ENCODE measurements at regions not wholly inside any gene's neighbourhood (a gene's known extent, or its start where the extent isn't known, plus 50 kb on each side); places are given as distances from the start of the nearest gene placed in this dataset.

DNA sequence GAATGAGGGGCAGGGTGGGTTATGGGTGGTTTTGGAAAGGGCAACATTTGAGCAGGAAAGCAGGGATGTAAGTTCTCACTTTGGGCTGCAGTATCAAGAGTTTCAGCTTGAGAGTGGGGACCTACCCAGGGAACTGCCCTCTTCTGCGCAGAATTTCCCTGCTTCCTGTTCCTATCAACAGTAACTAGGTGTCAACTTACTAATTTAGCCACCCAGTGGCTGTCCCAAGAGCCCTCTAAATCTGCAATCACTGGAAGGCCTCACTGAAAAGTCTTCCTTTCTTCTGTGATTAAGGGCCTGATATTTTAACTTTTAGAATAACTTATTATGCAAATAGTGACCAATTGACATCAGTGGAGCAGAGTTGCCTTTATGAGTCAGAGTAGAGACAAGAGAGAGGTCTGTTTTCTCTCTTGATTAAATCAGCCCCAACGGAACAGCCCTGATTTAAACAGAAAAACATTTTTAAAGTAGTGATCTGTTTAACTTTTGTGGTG is 118.2 kb upstream of the RIPOR2 start:
- Histone ChIP-seq H3K4me1 (ENCODE audit: insufficient read depth) (peaks cover 6% of the 10 kb centered on the region), H3K9me3 (ENCODE audit: low read depth) (no peaks in the 10 kb centered on the region), H3K36me3 (replicated peaks; ENCODE audit: insufficient read depth, low read depth) (no peaks in the 10 kb centered on the region), H3K79me2 (no peaks in the 10 kb centered on the region), H4K20me1 (ENCODE audit: insufficient read depth, poor library complexity, severe bottlenecking) (no peaks in the 10 kb centered on the region), H3K27me3 (no peaks in the 10 kb centered on the region), H3K4me3 (no peak overlapping the region), H3K27ac (peak overlapping the region; percentile 77), H2AFZ (no peak overlapping the region), H3K4me2 (peak overlapping the region; percentile 30), H3K9me2 (replicated peaks; ENCODE audit: insufficient read depth) (no peaks in the 10 kb centered on the region)
- DNase-seq (ENCODE audit: low spot score) = no peak
- 70% methylated on average over 2 of the region's 2 CpGs for WGBS (ENCODE audit: low lambda C conversion rate, missing lambda C conversion rate)
- TF ChIP-seq CTCF (IDR thresholded peaks at IDR 0.05; ENCODE audit: poor library complexity) (no peak), EZH2phosphoT487 (IDR thresholded peaks at IDR 0.05; ENCODE audit: low read depth, severe bottlenecking, unreplicated experiment) (no peak), EZH2 (IDR thresholded peaks at IDR 0.05; ENCODE audit: borderline replicate concordance) (no peak)

GRCh38 chr6:25054469-25054868 is 118.7 kb upstream of the RIPOR2 start:
- Histone ChIP-seq H3K27ac (peak overlapping the region; percentile 77), H3K79me2 (no peaks in the 10 kb centered on the region), H3K36me3 (replicated peaks; ENCODE audit: insufficient read depth, low read depth) (no peaks in the 10 kb centered on the region), H3K27me3 (no peaks in the 10 kb centered on the region), H3K4me2 (peak overlapping the region; percentile 30), H3K9me2 (replicated peaks; ENCODE audit: insufficient read depth) (no peaks in the 10 kb centered on the region), H3K4me1 (ENCODE audit: insufficient read depth) (peaks cover 6% of the 10 kb centered on the region), H3K9me3 (ENCODE audit: low read depth) (no peaks in the 10 kb centered on the region), H4K20me1 (ENCODE audit: insufficient read depth, poor library complexity, severe bottlenecking) (no peaks in the 10 kb centered on the region), H2AFZ (no peak overlapping the region), H3K4me3 (no peak overlapping the region)
- 60% methylated on average over 3 of the region's 3 CpGs for WGBS (ENCODE audit: low lambda C conversion rate, missing lambda C conversion rate)
- DNase-seq (ENCODE audit: low spot score) = no peak
- TF ChIP-seq EZH2 (IDR thresholded peaks at IDR 0.05; ENCODE audit: borderline replicate concordance) = no peak
- no peak for TF ChIP-seq EZH2phosphoT487 (IDR thresholded peaks at IDR 0.05; ENCODE audit: low read depth, severe bottlenecking, unreplicated experiment)
- no peak for TF ChIP-seq CTCF (IDR thresholded peaks at IDR 0.05; ENCODE audit: poor library complexity)

GRCh38 chr6:25056130-25056529 is 120.4 kb upstream of the RIPOR2 start:
- no peaks in the 10 kb centered on the region for H4K20me1 ChIP-seq (ENCODE audit: insufficient read depth, poor library complexity, severe bottlenecking)
- no peaks in the 10 kb centered on the region for H3K36me3 ChIP-seq (replicated peaks; ENCODE audit: insufficient read depth, low read depth)
- H3K4me3 ChIP-seq = no peak overlapping the region
- H3K4me1 ChIP-seq (ENCODE audit: insufficient read depth) = peaks cover under 1% of the 10 kb centered on the region
- no peaks in the 10 kb centered on the region for H3K27me3 ChIP-seq
- H3K79me2 ChIP-seq = no peaks in the 10 kb centered on the region
- no peak overlapping the region for H2AFZ ChIP-seq
- H3K27ac ChIP-seq = no peak overlapping the region
- H3K9me2 ChIP-seq (replicated peaks; ENCODE audit: insufficient read depth) = no peaks in the 10 kb centered on the region
- no peaks in the 10 kb centered on the region for H3K9me3 ChIP-seq (ENCODE audit: low read depth)
- 88% methylated on average over 3 of the region's 3 CpGs for WGBS (ENCODE audit: low lambda C conversion rate, missing lambda C conversion rate)
- DNase-seq (ENCODE audit: low spot score) = no peak
- no peak overlapping the region for H3K4me2 ChIP-seq
- no peak for TF ChIP-seq EZH2phosphoT487 (IDR thresholded peaks at IDR 0.05; ENCODE audit: low read depth, severe bottlenecking, unreplicated experiment)
- no peak for TF ChIP-seq CTCF (IDR thresholded peaks at IDR 0.05; ENCODE audit: poor library complexity)
- no peak for TF ChIP-seq EZH2 (IDR thresholded peaks at IDR 0.05; ENCODE audit: borderline replicate concordance)

All from hepatocyte (in vitro differentiated cells).